ENCODE measurements at regions not wholly inside any gene's neighbourhood (a gene's known extent, or its start where the extent isn't known, plus 50 kb on each side); places are given as distances from the start of the nearest gene placed in this dataset.

GRCh38 chr14:25485381-25485780 lies 435.4 kb upstream of the STXBP6 start:
- CTCF ChIA-PET = no interaction called here
- Histone ChIP-seq H3K4me3 (ENCODE audit: low read length) (no peak overlapping the region), H3K36me3 (ENCODE audit: insufficient read depth, low read length) (no peaks in the 10 kb centered on the region), H3K9me3 (ENCODE audit: control insufficient read depth in 1 of 2, insufficient read depth in 1 of 2, low read length in 2 of 2) (no peaks in the 10 kb centered on the region), H3K27ac (ENCODE audit: low read depth in 1 of 2, low read length in 2 of 2) (no peak overlapping the region), H3K27me3 (ENCODE audit: control insufficient read depth in 1 of 2, insufficient read depth in 2 of 2, low read length in 2 of 2) (no peaks in the 10 kb centered on the region), H3K4me1 (ENCODE audit: insufficient read depth, low read length) (no peaks in the 10 kb centered on the region)
- POLR2A ChIA-PET = no interaction called here
- Mint-ChIP-seq H3K27ac (no peak overlapping the region), H3K27me3 (no peaks in the 10 kb centered on the region), H3K4me1 (ENCODE audit: low read depth) (no peaks in the 10 kb centered on the region), H3K36me3 (ENCODE audit: low read depth) (no peaks in the 10 kb centered on the region), H3K4me3 (no peak overlapping the region), H3K9me3 (peaks cover 2% of the 10 kb centered on the region)
- TF ChIP-seq, protein P1, sequence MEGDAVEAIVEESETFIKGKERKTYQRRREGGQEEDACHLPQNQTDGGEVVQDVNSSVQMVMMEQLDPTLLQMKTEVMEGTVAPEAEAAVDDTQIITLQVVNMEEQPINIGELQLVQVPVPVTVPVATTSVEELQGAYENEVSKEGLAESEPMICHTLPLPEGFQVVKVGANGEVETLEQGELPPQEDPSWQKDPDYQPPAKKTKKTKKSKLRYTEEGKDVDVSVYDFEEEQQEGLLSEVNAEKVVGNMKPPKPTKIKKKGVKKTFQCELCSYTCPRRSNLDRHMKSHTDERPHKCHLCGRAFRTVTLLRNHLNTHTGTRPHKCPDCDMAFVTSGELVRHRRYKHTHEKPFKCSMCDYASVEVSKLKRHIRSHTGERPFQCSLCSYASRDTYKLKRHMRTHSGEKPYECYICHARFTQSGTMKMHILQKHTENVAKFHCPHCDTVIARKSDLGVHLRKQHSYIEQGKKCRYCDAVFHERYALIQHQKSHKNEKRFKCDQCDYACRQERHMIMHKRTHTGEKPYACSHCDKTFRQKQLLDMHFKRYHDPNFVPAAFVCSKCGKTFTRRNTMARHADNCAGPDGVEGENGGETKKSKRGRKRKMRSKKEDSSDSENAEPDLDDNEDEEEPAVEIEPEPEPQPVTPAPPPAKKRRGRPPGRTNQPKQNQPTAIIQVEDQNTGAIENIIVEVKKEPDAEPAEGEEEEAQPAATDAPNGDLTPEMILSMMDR (IDR thresholded peaks at IDR 0.05) = no peak
- DNase-seq (no peak), ATAC-seq (ENCODE audit: poor library complexity) (no peak)
- intact Hi-C loops (cut with DNase I, micrococcal nuclease) = no loop called here

GRCh38 chr14:25484906-25485305 lies 435.0 kb upstream of the STXBP6 start:
- Mint-ChIP-seq H3K27me3 (no peaks in the 10 kb centered on the region), H3K9me3 (peaks cover 2% of the 10 kb centered on the region), H3K4me1 (ENCODE audit: low read depth) (no peaks in the 10 kb centered on the region), H3K36me3 (ENCODE audit: low read depth) (no peaks in the 10 kb centered on the region), H3K27ac (no peak overlapping the region), H3K4me3 (no peak overlapping the region)
- CTCF ChIA-PET = no interaction called here
- TF ChIP-seq, protein P1 (IDR thresholded peaks at IDR 0.05) = no peak
- Histone ChIP-seq H3K27me3 (ENCODE audit: control insufficient read depth in 1 of 2, insufficient read depth in 2 of 2, low read length in 2 of 2) (no peaks in the 10 kb centered on the region), H3K4me3 (ENCODE audit: low read length) (no peak overlapping the region), H3K4me1 (ENCODE audit: insufficient read depth, low read length) (no peaks in the 10 kb centered on the region), H3K9me3 (ENCODE audit: control insufficient read depth in 1 of 2, insufficient read depth in 1 of 2, low read length in 2 of 2) (no peaks in the 10 kb centered on the region), H3K36me3 (ENCODE audit: insufficient read depth, low read length) (no peaks in the 10 kb centered on the region), H3K27ac (ENCODE audit: low read depth in 1 of 2, low read length in 2 of 2) (no peak overlapping the region)
- ATAC-seq (ENCODE audit: poor library complexity) = no peak
- no peak for DNase-seq
- POLR2A ChIA-PET = no interaction called here
- intact Hi-C loops (cut with DNase I, micrococcal nuclease) = no loop called here

DNA sequence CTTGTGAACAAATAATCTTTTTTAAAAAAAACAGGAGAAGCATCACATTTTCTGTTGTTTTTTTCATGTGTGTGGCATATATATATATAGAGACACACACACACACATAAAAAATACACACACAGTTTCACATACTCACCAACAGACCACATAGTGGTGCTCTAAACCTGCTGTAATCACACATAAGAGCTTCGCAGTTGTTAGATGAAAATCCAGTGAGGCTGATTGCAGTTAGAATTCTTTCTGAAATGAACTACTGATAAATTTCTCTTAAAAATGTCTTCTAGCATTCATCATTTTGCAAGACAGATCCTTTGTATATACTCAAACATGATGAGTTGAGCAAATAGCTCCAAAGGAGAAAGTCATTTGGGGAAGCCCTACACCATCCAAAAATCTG lies 434.3 kb upstream of the STXBP6 start:
- H3K36me3 Mint-ChIP-seq (ENCODE audit: low read depth) = no peaks in the 10 kb centered on the region
- H3K4me3 Mint-ChIP-seq = no peak overlapping the region
- no peak overlapping the region for H3K4me3 ChIP-seq (ENCODE audit: low read length)
- intact Hi-C loops (cut with DNase I, micrococcal nuclease) = no loop called here
- no peaks in the 10 kb centered on the region for H3K36me3 ChIP-seq (ENCODE audit: insufficient read depth, low read length)
- DNase-seq = no peak
- ChIA-PET POLR2A (no interaction called here), CTCF (no interaction called here)
- H3K4me1 ChIP-seq (ENCODE audit: insufficient read depth, low read length) = no peaks in the 10 kb centered on the region
- no peak for ATAC-seq (ENCODE audit: poor library complexity)
- H3K27ac Mint-ChIP-seq = no peak overlapping the region
- H3K9me3 Mint-ChIP-seq = peaks cover 2% of the 10 kb centered on the region
- no peaks in the 10 kb centered on the region for H3K9me3 ChIP-seq (ENCODE audit: control insufficient read depth in 1 of 2, insufficient read depth in 1 of 2, low read length in 2 of 2)
- no peaks in the 10 kb centered on the region for H3K27me3 ChIP-seq (ENCODE audit: control insufficient read depth in 1 of 2, insufficient read depth in 2 of 2, low read length in 2 of 2)
- H3K27me3 Mint-ChIP-seq = no peaks in the 10 kb centered on the region
- TF ChIP-seq, protein P1 (IDR thresholded peaks at IDR 0.05) = no peak
- H3K27ac ChIP-seq (ENCODE audit: low read depth in 1 of 2, low read length in 2 of 2) = no peak overlapping the region
- H3K4me1 Mint-ChIP-seq (ENCODE audit: low read depth) = no peaks in the 10 kb centered on the region

Data from CD4-positive, alpha-beta T cell (primary cell).